H9 (cell line): ENCODE measurements at regions not wholly inside any gene's neighbourhood (a gene's known extent, or its start where the extent isn't known, plus 50 kb on each side); places are given as distances from the start of the nearest gene placed in this dataset.

Experiments
- DNase-seq: peaks from one replicate; pipeline ENCODE4 v3.0.0-alpha.2; 2017
- H2AFZ ChIP-seq: one replicate; pipeline ENCODE4 v1.6.1; 2013; ENCODE audit warnings: mild to moderate bottlenecking, low read length, control low read depth, moderate library complexity
- H2AK5ac ChIP-seq: 2 replicates; pipeline ENCODE4 v1.6.1; 2013; ENCODE audit warnings: low read length, control low read depth, mixed read lengths; ENCODE audit not compliant: insufficient read length
- H2BK120ac ChIP-seq: one replicate; pipeline ENCODE4 v1.6.1; 2013; ENCODE audit warnings: low read depth, mild to moderate bottlenecking, low read length, control low read depth, inconsistent platforms; ENCODE audit not compliant: poor library complexity, severe bottlenecking
- H2BK12ac ChIP-seq: 2 replicates; pipeline ENCODE4 v1.6.1; 2013; ENCODE audit warnings: low read length, control low read depth, mixed read lengths, low read depth; ENCODE audit not compliant: insufficient read length
- H2BK15ac ChIP-seq: 2 replicates; pipeline ENCODE4 v1.6.1; 2013; ENCODE audit warnings: low read depth, low read length, control low read depth
- H2BK20ac ChIP-seq: one replicate; pipeline ENCODE4 v1.6.1; 2013; ENCODE audit warnings: low read depth, mild to moderate bottlenecking, low read length, control low read depth, inconsistent platforms; ENCODE audit not compliant: poor library complexity, severe bottlenecking
- H2BK5ac ChIP-seq: 2 replicates; pipeline ENCODE4 v1.6.1; 2013; ENCODE audit warnings: low read length, control low read depth, mixed read lengths; ENCODE audit not compliant: insufficient read length
- H3K14ac ChIP-seq: 2 replicates; pipeline ENCODE4 v1.6.1; 2013; ENCODE audit warnings: low read length, control low read depth; ENCODE audit not compliant: insufficient read depth
- H3K18ac ChIP-seq: 2 replicates; pipeline ENCODE4 v1.6.1; 2013; ENCODE audit warnings: low read depth, mild to moderate bottlenecking, mixed read lengths, low read length, control low read depth; ENCODE audit not compliant: insufficient read length
- H3K23ac ChIP-seq: 2 replicates; pipeline ENCODE4 v1.6.1; 2013; ENCODE audit warnings: low read length, control low read depth, mixed read lengths, low read depth; ENCODE audit not compliant: insufficient read length
- H3K23me2 ChIP-seq: 2 replicates; pipeline ENCODE4 v1.6.1; 2013; ENCODE audit warnings: low read depth, mild to moderate bottlenecking, mixed read lengths, low read length, control low read depth; ENCODE audit not compliant: insufficient read length, poor library complexity, severe bottlenecking
- H3K27ac ChIP-seq: 2 replicates; pipeline ENCODE4 v1.5.1; 2013; ENCODE audit warnings: low read length, control low read depth, mixed read lengths, low read depth; ENCODE audit not compliant: insufficient read length
- H3K27me3 ChIP-seq: 2 replicates; pipeline ENCODE4 v1.6.1; 2013; ENCODE audit warnings: low read length, control low read depth, inconsistent platforms; ENCODE audit not compliant: insufficient read depth
- H3K4ac ChIP-seq: 2 replicates; pipeline ENCODE4 v1.6.1; 2013; ENCODE audit warnings: low read depth, mild to moderate bottlenecking, control low read depth, inconsistent platforms, low read length, moderate library complexity
- H3K4me1 ChIP-seq: 2 replicates; pipeline ENCODE4 v1.6.1; 2013; ENCODE audit warnings: low read length, control low read depth, inconsistent platforms; ENCODE audit not compliant: insufficient read depth
- H3K4me2 ChIP-seq: 2 replicates; pipeline ENCODE4 v1.6.1; 2013; ENCODE audit warnings: low read length, control low read depth, mixed read lengths; ENCODE audit not compliant: insufficient read length, insufficient read depth
- H3K56ac ChIP-seq: 2 replicates; pipeline ENCODE4 v1.6.1; 2013; ENCODE audit warnings: low read depth, mild to moderate bottlenecking, mixed read lengths, low read length, control low read depth; ENCODE audit not compliant: insufficient read length
- H3K79me1 ChIP-seq: 2 replicates; pipeline ENCODE4 v1.6.1; 2013; ENCODE audit warnings: low read depth, mild to moderate bottlenecking, moderate library complexity, low read length, control low read depth, inconsistent platforms; ENCODE audit not compliant: insufficient read depth, poor library complexity, severe bottlenecking
- H3K79me2 ChIP-seq: 2 replicates; pipeline ENCODE4 v1.6.1; 2013; ENCODE audit warnings: low read length, control low read depth, inconsistent platforms; ENCODE audit not compliant: insufficient read depth
- H3K9ac ChIP-seq: 2 replicates; pipeline ENCODE4 v1.6.1; 2013; ENCODE audit warnings: low read length, control low read depth, mixed read lengths; ENCODE audit not compliant: insufficient read length; ENCODE audit errors: extremely low read depth
- H3K9me3 ChIP-seq: one replicate; pipeline ENCODE4 v1.6.1; 2013; ENCODE audit warnings: low read depth, low read length, inconsistent platforms; ENCODE audit not compliant: control insufficient read depth
- H3T11ph ChIP-seq: one replicate; pipeline ENCODE4 v1.6.1; 2013; ENCODE audit warnings: mild to moderate bottlenecking, low read length, control low read depth, inconsistent platforms
- H4K20me1 ChIP-seq: one replicate; pipeline ENCODE4 v1.6.1; 2013; ENCODE audit not compliant: control insufficient read depth, insufficient read length, insufficient read depth
- H4K5ac ChIP-seq: 2 replicates; pipeline ENCODE4 v1.6.1; 2013; ENCODE audit warnings: low read depth, mild to moderate bottlenecking, mixed read lengths, low read length, control low read depth; ENCODE audit not compliant: insufficient read length
- H4K8ac ChIP-seq: replicated peaks from 2 replicates; pipeline ENCODE4 v1.6.1; 2013; ENCODE audit warnings: low read length, control low read depth, mixed read lengths, low read depth; ENCODE audit not compliant: insufficient read length
- H4K91ac ChIP-seq: 2 replicates; pipeline ENCODE4 v1.6.1; 2013; ENCODE audit warnings: low read depth, mild to moderate bottlenecking, moderate library complexity, mixed read lengths, low read length, control low read depth; ENCODE audit not compliant: insufficient read length
- H3K27ac Mint-ChIP-seq, 3 experiments: 2 replicates in 2 of 3; 3 replicates in 1 of 3; pipeline ENCODE4 v1.8.0; 2020 to 2021; ENCODE audit warnings: mixed read lengths in 3 of 3, mild to moderate bottlenecking in 1 of 3, moderate library complexity in 1 of 3
- H3K27me3 Mint-ChIP-seq: 2 replicates; pipeline ENCODE4 v1.8.0; 2021; ENCODE audit warnings: low read depth, mild to moderate bottlenecking, moderate library complexity, mixed read lengths
- H3K36me3 Mint-ChIP-seq, 3 experiments: 2 replicates in 2 of 3; 3 replicates in 1 of 3; pipeline ENCODE4 v1.8.0; 2020 to 2021; ENCODE audit warnings: low read depth in 3 of 3, mixed read lengths in 3 of 3; ENCODE audit not compliant: insufficient read depth in 1 of 3
- H3K4me1 Mint-ChIP-seq, 2 experiments: 2 replicates each; pipeline ENCODE4 v1.8.0; 2020; ENCODE audit warnings: mixed read lengths in 2 of 2
- H3K4me3 Mint-ChIP-seq, 2 experiments: 2 replicates in 1 of 2; 3 replicates in 1 of 2; pipeline ENCODE4 v1.8.0; 2020 to 2021; ENCODE audit warnings: mild to moderate bottlenecking in 2 of 2, mixed read lengths in 2 of 2, moderate library complexity in 1 of 2
- H3K9me3 Mint-ChIP-seq, 2 experiments: 2 replicates in 1 of 2; 3 replicates in 1 of 2; pipeline ENCODE4 v1.8.0; 2020; ENCODE audit warnings: mild to moderate bottlenecking in 2 of 2, mixed read lengths in 2 of 2, moderate library complexity in 1 of 2
- WGBS: extraction: QIAGEN DNeasy Blood & Tissue Kit; methylation state at CpG from one replicate; pipeline ENCODE4 v1.1.7; 2013; ENCODE audit warnings: missing lambda C conversion rate, low lambda C conversion rate, mixed read lengths; ENCODE audit not compliant: insufficient read length; ENCODE audit errors: extremely low coverage; 5-methylcytosine and 5-hydroxymethylcytosine counted together
- TF ChIP-seq, protein P1 (sequence below): fragments of 200-600 bp; sonication (generic); conservative IDR thresholded peaks from 3 replicates; pipeline ENCODE4 v1.8.0; 2021; ENCODE audit warnings: antibody characterized with exemption, mild to moderate bottlenecking

DNA sequence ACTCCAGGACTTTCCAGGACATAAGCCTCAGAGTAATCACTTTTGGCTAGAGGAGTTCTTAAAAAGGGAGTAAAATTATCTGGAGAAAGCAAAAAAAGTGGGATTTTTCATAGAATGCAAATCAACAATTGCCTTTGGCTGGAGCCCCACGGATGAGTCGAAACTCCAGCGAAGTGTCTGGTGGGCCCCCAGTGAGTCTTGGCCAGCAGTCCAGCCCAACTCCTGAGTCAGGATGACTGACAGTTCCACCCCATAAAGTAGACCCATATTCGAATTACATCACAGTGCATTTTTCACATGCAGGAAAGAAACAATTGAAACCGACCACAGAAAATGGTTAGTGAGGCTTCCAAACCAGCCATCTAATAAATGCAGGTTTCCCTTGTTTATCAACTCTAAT, 265.7 kb downstream of the BCL11B start:
- Histone ChIP-seq H4K20me1 (no peaks in the 10 kb centered on the region), H3T11ph (no peak overlapping the region), H3K79me1 (no peaks in the 10 kb centered on the region), H2BK120ac (no peak overlapping the region), H4K8ac (no peak overlapping the region), H2BK20ac (no peak overlapping the region), H2AK5ac (no peak overlapping the region), H4K91ac (no peak overlapping the region), H3K56ac (no peak overlapping the region), H3K27ac (no peak overlapping the region), H3K23ac (no peak overlapping the region), H3K9me3 (no peaks in the 10 kb centered on the region), H3K4ac (no peak overlapping the region), H3K27me3 (no peaks in the 10 kb centered on the region), H2BK12ac (no peak overlapping the region), H3K79me2 (no peaks in the 10 kb centered on the region), H3K9ac (no peak overlapping the region), H2BK15ac (no peak overlapping the region), H3K23me2 (no peaks in the 10 kb centered on the region), H4K5ac (no peak overlapping the region), H2BK5ac (no peak overlapping the region), H3K14ac (no peak overlapping the region), H3K4me2 (no peak overlapping the region), H2AFZ (no peak overlapping the region), H3K18ac (no peak overlapping the region), H3K4me1 (no peaks in the 10 kb centered on the region)
- Mint-ChIP-seq H3K27ac (no peak overlapping the region), H3K27me3 (no peaks in the 10 kb centered on the region), H3K4me1 (no peaks in the 10 kb centered on the region), H3K36me3 (no peaks in the 10 kb centered on the region), H3K9me3 (no peaks in the 10 kb centered on the region; a peak in 2 of 5 replicates), H3K4me3 (no peak overlapping the region)
- TF ChIP-seq, protein P1, sequence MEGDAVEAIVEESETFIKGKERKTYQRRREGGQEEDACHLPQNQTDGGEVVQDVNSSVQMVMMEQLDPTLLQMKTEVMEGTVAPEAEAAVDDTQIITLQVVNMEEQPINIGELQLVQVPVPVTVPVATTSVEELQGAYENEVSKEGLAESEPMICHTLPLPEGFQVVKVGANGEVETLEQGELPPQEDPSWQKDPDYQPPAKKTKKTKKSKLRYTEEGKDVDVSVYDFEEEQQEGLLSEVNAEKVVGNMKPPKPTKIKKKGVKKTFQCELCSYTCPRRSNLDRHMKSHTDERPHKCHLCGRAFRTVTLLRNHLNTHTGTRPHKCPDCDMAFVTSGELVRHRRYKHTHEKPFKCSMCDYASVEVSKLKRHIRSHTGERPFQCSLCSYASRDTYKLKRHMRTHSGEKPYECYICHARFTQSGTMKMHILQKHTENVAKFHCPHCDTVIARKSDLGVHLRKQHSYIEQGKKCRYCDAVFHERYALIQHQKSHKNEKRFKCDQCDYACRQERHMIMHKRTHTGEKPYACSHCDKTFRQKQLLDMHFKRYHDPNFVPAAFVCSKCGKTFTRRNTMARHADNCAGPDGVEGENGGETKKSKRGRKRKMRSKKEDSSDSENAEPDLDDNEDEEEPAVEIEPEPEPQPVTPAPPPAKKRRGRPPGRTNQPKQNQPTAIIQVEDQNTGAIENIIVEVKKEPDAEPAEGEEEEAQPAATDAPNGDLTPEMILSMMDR: no peak
- WGBS: no CpG with 5 or more reads among the region's 5 CpGs
- no peak for DNase-seq
